DND-41 (cell line): ENCODE measurements at regions not wholly inside any gene's neighbourhood (a gene's known extent, or its start where the extent isn't known, plus 50 kb on each side); places are given as distances from the start of the nearest gene placed in this dataset.

Experiments used
- CTCF ChIP-seq: IDR thresholded peaks from 2 replicates; pipeline ENCODE4 v1.5.1; 2012; ENCODE audit warnings: borderline replicate concordance, low read length, moderate library complexity, mild to moderate bottlenecking; ENCODE audit not compliant: poor library complexity, severe bottlenecking; ENCODE audit errors: extremely low read depth
- EZH2 ChIP-seq: IDR thresholded peaks from 3 replicates; pipeline ENCODE4 v1.6.1; 2012; ENCODE audit warnings: borderline replicate concordance, low read depth, mild to moderate bottlenecking, moderate library complexity, low read length, inconsistent platforms; ENCODE audit not compliant: severe bottlenecking

GRCh38 chr5:23977365-23977764 is 470.0 kb downstream of the PRDM9 start:
- TF ChIP-seq CTCF (no peak), EZH2 (no peak)
